HG02759 (cell line): ENCODE measurements at regions not wholly inside any gene's neighbourhood (a gene's known extent, or its start where the extent isn't known, plus 50 kb on each side); places are given as distances from the start of the nearest gene placed in this dataset.

Experiments used
- ATAC-seq: cut with Tn5 transposase; IDR thresholded peaks from one replicate; pipeline ENCODE4 v1.9.1; 2021; ENCODE audit warnings: mild to moderate bottlenecking, moderate library complexity; ENCODE audit not compliant: unreplicated experiment

DNA sequence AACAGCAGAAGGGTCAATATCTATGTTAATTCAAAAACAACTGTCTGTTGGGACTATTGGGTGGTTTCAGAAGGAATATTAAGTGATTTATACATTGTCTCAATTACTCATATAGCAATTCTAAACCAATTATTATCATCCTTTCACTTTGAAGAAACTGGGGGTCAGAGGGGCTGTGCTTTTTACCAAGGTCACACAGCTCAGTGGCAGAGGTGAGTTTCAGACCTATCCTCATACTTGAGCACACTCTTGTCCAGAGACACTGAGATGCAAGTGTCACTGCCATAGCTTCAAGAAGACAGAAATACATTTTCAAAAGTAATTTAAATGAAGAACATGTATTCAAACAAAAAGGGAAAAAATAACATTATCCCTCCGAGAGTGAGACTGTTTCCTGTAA lies 195.3 kb downstream of the ARL4A start:
- ATAC-seq = no peak

DNA sequence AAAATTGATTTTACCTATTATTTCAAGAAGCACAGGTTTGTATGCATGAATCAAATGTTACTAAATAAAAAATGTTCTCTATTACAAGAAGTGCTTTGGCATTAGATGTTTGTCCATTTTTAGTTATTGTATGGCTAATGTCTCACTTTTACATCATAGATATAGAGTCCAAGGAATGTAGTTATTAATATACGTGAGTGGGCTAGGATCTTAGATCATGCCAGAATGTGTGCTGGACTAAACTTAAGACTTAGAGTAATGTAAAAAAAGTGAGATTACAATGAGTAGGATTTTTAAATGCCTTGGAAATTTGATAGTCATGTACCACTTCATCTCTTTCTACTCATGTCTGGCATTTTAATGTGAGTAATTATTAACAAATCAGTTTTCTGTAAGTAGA lies 196.6 kb downstream of the ARL4A start:
- ATAC-seq = no peak

DNA sequence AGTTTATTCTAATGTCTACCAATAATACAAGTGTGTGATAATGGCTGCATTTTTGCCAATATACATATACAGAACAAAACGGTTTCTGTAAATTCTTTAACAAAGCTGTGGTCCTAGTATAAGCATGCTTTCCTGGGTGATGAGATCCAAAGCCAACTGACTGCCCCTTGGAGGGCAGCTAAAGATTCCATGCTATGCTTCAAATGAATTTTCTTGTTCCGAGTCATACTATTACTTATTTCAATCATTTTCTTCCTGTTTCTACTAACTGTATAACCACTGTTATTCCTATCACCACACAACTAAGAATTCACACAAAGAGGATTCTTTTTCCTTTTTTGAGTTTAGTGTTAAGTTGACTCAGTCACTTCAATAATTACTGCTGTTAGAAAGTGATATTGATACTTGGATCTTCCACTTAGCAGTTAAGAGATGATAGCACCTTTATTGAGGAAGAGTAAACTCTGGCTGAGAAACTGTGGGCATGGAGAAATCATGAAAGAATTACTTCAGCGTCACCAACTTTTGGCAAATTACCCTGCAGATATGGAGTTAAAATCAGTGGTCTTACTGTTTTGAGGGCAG lies 197.5 kb downstream of the ARL4A start:
- no peak for ATAC-seq

DNA sequence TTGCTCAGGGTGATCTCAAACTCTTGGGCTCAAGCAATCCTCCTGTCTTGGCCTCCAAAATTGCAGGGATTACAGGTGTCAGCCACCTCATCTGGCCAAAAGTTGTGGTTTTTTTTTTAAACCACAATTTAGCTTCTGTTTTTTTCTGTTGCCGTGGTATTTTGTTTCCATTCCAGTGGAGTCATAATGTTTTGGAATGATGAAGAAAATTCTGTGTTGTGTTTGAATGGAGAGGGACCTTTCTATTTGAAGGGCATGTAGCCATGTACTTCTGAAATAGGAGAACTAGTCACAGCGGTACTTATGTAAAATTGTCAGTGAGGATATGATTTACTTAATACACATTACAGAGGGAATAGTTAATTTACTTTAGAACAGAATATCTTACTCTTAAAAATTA lies 201.3 kb downstream of the ARL4A start:
- ATAC-seq = no peak

DNA sequence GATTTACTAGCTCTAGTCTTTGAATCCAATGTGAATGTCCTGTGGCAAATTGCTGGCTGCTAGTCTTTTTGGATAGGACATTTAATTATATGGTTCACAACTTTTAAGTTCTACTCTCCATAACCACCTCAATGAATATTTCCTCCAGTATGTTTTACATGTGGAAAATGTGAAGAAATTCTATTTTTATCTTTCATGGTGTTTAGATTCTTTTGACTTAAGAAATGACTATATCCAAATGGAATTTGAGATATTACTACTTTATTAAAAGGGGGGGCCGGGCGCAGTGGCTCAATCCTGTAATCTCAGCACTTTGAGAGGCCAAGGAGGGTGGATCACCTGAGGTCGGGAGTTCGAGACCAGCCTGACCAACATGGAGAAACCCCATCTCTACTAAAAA lies 202.0 kb downstream of the ARL4A start:
- ATAC-seq = no peak

DNA sequence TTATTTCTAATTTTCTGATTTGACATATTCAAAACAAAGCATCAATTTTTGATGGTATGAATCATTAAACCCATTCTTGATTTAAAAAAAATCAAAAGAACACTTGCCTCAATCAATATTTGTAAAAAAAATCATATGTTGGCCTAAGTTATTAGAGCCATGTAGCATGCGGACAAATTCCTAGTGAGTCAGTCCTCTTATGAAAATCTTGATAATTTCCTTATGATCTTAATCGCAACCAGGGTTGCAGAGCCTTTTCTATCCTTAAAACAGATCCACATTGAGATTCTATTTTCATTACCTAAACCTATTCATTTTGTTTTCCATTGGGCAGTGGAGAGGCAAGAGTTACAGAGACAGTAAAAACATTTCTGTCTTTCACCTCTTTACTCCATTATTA lies 203.2 kb downstream of the ARL4A start:
- ATAC-seq = no peak

DNA sequence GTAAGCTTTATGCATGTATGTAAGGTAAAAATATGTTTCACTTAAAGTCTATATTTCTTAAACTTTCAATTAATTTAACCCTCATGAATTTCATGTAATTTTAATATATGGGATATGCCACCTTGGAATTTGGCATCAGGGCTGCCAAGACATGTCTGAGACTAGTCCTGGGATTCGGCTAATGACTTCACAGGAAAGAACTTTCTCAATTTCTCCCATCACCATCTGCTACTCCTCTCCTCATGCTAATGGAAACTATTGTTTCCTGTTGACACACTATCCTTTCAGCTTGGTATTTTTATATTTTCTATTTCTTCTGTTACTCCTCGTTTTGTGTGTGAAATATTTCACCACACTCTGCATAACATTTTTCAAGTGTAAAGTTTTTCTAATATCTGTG lies 205.9 kb downstream of the ARL4A start:
- no peak for ATAC-seq

DNA sequence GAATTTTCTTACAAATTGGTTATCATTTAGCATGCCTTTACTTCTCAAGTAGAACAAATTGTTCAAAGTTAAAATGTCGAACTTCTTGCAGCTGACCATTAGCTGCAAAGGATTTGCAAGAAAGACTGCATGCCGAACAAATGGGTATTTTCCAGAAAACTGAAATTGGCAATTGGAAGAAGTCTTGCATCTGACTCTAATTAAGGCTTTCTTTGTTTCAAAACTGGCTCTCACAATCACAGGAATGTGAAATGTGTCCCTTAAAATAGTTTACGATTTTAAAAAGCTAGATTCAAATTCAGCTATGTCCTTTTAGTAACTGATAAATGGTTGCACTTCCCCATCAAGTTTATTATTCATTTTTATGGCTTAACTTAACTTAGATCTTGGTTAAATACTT lies 207.9 kb downstream of the ARL4A start:
- ATAC-seq = no peak

DNA sequence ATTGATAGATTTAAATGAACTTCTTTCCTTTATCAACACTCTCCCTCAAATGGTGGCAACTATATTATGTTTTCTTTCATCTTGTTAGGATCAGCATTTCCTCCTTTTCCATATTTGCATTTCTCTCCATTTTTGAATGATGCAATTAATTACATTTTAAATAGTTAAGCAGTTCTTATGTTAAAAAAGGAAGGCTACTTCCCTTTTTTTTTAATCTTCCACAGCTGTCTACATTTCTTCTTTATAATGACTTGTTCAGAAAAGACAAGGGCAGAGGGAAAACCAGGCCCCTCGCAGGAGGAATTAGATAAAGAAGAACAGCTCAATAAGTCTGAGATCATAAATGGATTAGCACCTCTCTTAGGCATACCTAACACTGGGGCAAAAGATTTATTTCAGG lies 208.9 kb downstream of the ARL4A start:
- ATAC-seq = no peak

DNA sequence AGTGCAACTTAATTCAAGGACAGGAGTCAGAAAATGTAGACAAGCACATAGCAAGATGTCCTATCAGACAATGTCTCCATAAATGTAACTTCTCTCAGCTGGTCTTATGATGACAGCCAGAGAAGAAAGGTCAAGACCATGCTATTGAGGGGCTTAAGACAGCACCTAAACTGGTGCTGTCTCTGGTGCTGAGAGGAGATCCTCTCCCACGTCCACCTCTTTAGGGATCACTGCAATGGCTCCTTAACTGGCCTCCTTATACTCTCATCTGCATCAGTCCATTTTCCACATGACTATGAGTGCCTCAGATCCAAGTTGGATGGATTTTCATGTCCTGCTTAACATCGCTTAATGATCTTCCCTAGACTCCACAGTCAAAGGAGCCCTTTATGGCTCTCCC lies 210.6 kb downstream of the ARL4A start:
- no peak for ATAC-seq

DNA sequence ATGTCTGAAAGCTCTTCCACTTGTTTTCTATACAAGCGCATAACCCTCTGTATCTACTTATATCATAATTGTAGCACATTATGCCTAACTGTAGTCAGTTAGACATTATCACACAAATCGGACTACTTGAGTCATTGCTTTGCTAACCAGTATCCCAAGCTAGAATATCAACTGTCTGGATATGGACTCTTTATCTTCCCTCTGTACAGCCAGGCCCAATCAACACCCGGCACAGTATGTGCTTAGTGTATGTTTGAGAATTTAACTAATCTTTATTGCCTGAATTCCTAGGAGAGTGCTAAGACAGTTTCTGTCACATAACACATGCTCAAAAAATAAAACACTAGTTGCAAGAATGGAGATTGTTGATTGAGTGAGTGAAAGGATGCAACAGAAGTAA lies 211.2 kb downstream of the ARL4A start:
- no peak for ATAC-seq

DNA sequence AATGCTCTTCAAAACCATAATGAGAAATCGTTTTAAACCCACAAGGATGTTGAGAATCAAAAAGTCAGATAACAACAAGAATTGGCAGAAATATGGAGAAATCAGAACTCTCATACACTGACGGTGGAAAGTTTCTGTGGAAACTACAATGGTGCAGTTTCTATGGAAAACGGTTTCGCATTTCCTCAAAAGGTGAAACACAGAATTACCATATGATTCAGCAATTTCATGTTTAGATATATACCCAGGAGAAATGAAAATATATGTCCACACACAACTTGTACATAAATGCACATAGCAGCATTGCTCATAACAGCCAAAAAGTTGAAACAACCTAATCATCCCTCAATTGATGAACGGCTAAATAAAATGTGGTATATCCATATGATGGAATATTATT lies 218.2 kb downstream of the ARL4A start:
- ATAC-seq = no peak

DNA sequence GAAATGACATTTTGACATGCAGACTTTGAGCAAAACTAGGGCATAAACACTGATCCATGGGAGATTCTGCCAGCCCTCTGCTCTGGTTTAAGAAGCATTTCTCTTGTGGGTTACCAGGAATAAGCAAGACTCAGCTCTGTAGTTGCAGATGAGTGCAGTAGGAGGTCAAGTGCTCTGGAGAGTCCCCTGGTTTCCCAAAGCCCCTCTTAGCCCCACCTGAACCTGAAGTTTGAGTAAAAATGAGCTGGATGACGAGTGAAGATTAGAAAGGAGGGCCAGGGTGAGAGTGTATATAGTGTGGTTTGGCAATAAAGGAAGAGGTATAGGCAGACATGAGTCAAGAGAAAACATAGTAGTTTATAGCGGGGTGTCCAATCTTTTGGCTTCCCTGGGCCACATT lies 220.3 kb downstream of the ARL4A start:
- ATAC-seq = peak; percentile 53

DNA sequence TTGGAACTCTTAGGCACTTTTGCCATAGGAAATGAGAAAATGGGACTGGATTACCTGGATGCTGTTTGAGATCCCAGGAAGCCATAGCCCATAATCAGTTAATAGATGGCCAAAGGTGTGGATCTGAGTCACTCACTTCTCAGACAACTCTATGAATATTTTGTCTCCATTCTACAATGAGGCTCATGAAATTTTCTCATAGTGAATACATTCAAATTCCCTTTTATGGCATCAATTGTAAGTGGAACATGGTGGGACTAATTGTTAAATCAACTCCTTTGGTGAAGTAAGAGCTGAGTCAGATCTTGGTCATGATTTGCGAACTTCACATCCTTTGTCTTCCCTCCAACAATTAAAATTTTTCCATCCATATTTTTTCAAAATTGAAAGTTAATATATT lies 222.1 kb downstream of the ARL4A start:
- no peak for ATAC-seq

DNA sequence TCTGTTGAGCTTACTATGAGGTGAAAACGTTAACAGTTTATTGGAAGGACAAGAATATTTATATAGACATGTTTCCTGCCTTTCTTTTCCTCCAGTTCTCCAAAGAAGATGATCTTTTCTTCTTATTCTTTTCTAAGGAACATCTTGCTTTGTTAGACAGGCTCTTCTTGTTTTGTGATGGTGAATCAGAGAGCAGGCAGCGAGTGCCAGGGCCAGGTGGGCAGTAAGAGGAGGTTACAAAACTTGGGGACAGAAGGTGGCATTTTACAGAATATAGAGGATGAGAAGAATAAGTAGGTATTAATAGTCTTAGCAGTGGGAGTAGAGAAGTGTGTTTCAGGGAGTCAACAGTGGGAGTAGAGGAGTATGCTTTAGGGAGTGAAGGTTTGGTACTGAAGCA lies 223.6 kb downstream of the ARL4A start:
- ATAC-seq = no peak

DNA sequence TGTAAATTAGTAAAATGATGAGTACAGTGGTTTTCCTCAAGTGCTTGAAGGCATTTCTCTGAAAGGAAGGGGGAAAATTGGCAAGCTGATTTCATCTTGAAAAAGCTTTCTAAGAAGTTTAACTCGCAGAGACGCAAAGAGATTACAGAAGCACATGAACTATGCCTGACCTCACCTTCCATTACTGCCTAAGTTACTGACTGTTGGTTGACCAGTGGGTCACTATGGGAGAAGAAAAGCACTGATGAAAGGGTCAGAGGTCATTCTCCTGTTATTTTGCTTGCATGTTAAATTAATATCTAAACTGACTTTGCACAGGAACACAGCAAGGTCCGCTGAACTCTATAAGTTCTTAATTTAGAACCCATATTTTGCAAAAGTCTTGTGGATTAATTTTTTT lies 225.6 kb downstream of the ARL4A start:
- no peak for ATAC-seq

DNA sequence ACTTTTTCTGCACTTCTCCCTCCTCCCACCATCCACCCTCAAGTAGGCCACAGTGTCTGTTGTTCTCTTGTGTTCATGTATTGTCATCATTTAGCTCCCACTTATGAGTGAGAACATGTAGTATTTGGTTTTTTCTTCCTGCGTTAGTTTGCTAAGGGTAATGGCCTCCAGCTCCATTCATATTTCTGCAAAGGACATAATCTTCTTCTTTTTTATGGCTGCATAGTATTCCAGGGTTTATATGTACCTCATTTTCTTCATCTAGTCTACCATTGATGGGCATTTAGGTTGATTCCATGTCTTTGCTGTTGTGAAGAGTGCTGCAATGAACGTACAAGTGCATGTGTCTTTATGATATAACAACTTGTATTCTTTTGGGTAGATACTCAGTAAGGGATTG lies 230.4 kb downstream of the ARL4A start:
- ATAC-seq = no peak

DNA sequence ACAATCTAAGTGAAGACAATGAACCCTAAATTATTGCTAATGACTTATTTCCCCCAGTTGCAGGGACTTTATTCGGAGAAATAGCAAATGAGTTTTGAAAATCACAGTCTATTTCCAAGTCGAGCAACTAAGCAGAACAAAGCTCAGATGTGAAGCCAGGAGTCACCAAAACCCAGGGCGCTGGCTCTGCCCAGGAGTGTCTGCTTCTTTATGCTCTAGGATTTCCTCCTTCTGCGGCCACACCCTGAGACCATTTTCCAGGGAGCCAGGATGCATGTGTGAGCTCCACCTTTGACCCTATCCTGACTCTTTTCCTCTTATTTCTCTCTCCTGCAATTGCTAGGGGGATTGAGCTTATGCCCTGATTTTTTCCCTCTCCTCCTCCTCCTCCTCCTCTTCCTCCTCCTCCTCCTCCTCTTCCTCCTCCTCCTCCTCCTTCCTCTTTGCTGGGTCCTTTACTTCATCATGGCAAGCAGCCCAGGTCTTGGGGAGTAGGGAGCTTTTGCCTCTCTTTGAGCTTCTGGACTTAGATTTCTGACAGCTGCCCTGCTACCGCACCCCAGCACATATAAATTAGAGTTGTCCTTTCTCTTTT lies 234.4 kb downstream of the ARL4A start:
- no peak for ATAC-seq

DNA sequence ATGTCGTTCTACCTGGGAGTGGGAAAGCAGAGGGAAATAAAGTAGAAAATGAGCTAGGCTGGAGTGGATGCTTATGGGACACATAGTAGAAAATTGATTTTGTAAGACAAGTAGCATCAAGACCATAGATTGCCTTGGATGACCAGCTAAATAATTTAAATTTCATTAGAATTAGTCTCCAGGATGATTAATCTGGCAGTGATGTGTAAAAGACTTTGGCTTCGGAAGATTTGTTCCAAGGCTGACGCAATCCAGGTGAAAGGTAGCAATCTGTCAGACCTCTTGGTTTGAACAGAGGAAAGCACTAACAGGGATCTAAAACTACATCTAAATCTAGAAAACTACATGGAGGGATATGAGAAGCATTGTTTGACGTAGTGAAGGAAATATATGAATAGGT lies 236.5 kb downstream of the ARL4A start:
- ATAC-seq = no peak

DNA sequence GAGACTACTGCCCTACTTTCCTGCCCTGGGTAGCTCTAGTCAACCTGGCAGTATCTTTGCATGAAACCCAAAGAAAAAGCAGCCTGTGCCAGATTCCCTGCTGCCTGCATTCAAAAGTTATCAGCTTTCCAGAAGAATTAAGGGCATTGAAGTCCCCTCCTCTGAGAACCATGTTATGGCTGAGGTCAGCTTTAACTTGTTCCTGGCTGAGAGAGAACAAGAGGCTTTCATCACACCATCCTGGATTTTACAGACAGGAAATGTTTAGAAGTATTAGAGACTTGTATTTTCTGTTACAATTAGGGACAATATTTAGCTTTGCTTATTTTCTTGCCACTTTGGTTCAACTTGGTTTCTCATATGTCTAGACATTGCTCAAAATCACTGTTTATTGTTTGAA lies 238.8 kb downstream of the ARL4A start:
- ATAC-seq = no peak

DNA sequence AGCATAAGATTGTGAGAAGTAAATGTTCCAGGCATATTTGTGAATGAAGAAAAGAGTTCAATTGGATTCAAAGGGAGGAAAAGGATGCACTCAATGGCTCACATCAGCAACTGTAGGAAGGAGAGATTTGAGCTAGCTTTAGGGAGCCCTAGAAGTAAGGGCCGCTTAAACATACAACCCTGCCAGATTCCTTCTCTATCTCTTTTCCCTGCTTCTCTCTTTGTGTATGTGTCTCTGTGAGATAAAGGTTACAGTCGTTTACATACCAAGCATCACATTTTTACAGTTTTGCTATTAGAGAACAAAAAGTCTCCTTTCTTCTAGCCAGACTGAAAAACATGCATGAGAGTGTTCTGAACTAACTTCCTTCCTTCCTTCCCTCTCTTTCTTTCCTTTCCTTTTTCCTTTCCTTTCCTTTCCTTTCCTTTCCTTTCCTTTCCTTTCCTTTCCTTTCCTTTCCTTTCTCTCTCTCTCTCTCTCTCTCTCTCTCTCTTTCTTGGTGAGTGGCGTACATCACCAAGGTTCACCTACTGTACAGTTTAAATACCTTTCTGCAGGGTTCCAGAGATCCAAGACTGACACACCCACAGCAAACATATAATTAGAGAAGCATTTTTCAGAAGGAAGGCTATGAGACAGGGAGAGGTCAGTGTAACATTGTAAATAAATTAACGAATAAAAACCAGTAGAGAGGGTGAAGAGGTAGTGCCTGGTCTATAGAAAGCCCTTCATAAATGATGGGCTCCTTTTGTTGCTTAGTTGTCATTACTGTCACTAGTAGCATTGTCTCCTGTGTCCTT lies 240.4 kb downstream of the ARL4A start:
- no peak for ATAC-seq

DNA sequence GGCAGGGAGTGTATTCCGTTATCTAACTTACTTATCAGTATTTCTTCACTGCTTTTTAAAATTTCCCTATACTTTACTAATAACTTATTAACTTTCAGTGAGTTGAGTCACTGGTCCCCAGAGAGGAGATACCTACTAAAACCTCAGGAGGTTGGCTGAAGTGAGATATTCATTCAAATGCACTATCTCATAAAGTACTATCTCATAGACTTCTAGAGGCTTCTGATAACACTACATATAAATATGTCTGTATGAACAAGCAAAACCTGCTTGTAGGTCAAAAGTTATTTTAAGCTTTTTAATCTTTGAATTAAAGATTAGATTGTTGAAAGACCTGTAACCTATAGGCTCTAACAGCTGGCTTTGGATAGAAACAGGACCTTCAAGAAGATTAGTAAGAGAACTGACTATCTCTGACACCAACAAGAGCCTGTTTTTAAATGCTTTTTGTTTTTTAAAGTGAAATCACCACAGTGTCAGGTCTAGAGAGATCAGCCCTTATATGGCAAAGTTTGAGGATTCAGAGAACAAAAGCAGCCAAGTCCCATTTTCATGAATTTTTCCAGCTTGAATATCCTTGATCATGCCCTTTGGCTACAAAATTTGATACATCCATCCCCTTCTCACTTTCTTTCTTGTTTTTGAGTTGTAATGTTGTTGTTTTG lies 242.2 kb downstream of the ARL4A start:
- peak; percentile 77 for ATAC-seq
